ENCODE measurements at regions not wholly inside any gene's neighbourhood (a gene's known extent, or its start where the extent isn't known, plus 50 kb on each side); places are given as distances from the start of the nearest gene placed in this dataset.

- DNase-seq (no peak), ATAC-seq (no peak)
- Mint-ChIP-seq H3K27me3 (no peaks in the 10 kb centered on the region), H3K4me3 (no peak overlapping the region), H3K36me3 (ENCODE audit: low read depth) (no peaks in the 10 kb centered on the region), H3K27ac (no peak overlapping the region), H3K9me3 (ENCODE audit: low read depth) (peaks cover 8% of the 10 kb centered on the region), H3K4me1 (peaks cover 24% of the 10 kb centered on the region)
- ChIA-PET CTCF (no interaction called here), POLR2A (no interaction called here)
- intact Hi-C loops (cut with DNase I, micrococcal nuclease), result loop anchor here in 1 of 2 experiments (10.0 kb wide), 1 partner anchor 153 kb away; the partner anchor contains the start of gene IER5L
Observed at GRCh38 chr9:129327552-129328328, 149.7 kb upstream of the IER5L start.

DNA sequence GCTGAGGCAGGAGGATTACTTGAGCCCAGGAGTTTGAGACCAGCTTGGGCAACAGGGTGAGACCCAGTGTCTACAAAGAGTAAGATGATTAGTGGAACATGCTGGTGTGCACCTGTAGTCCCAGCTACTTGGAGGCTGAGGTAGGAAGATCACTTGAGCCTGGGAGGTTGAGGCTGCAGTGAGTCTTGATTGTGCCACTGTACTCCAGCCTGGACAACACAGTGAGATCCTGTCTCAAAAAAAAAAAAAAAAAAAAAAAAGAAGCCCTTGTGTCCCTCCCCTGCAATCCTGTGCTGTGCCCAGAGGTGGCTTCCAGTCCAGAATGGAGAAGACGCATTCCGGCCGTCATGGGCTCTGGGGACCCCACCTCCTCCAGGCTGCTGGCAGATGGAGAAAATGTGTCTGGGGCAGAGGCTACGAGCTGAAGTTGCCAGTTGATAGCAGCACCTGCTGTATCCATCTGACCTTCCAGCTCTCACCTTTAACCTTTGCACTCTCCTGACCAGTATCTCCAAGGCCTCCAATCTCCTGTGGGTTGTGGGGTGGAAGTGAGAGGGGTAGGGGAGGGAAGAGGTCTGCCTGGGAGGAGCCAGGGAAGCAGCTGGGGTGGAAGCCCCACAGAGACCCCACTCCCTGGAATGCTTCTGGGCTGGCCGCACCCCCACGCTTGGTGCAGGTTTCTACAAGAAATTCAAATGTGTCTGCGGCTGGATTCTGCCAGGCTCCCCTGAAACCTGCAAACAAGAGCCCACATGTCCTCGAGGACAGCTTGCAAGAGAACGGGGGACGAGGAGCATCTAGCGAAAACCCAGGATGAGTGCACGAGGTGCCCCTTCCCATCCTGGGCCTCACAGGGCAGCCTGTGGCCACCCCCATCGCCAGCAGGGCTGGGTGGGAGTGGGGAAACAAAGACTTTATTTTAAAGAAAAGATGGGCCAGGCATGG lies 148.3 kb upstream of the IER5L start:
- Mint-ChIP-seq H3K27me3 (no peaks in the 10 kb centered on the region), H3K27ac (no peak overlapping the region), H3K4me3 (no peak overlapping the region), H3K36me3 (ENCODE audit: low read depth) (no peaks in the 10 kb centered on the region), H3K4me1 (peaks cover 28% of the 10 kb centered on the region), H3K9me3 (ENCODE audit: low read depth) (peaks cover 8% of the 10 kb centered on the region)
- intact Hi-C loops (cut with DNase I, micrococcal nuclease), result loop anchor here in 1 of 2 experiments (10.0 kb wide), 1 partner anchor 152 kb away; the partner anchor contains the start of gene IER5L
- DNase-seq (no peak), ATAC-seq (no peak)
- POLR2A ChIA-PET, result no interaction called here
- CTCF ChIA-PET, result interaction anchor here (0.6 to 1.2 kb wide), 3 partner anchors 8 to 400 kb away, joined by 3 to 6 read pairs (median 3); no protein-coding TSS in a partner anchor

DNA sequence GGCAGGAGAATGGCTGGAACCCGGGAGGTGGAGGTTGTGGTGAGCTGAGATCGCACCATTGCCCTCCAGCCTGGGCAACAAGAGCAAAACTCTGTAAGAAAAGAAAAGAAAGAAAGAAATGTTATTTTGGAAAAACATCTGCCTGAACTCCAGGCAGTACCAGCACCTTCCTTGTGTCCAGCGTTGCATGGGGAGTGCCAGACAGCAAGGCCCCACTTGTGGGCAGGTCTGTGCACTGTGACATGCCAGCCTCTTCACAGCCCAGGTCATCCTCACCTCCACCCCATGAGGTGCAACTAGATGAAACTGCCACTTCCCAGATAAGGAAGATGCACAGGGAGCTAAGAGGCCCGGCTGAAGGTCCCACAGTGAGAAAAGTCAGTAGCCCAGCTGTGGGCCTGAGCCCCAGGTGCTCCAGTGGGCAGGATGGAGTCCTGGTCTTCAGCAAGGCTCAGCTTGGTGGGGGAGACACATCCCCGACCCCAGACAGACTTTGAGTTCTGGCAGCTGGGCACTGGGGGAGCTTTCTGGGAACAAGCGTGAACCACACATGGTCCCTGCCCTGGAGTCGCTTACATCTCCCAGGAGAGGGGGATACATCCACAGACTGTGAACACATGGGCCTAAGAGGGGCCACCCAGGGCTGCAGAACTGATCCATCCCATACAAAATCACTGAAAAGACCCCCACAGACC lies 146.9 kb upstream of the IER5L start:
- POLR2A ChIA-PET, result no interaction called here
- Mint-ChIP-seq H3K36me3 (ENCODE audit: low read depth) (no peaks in the 10 kb centered on the region), H3K4me1 (peaks cover 36% of the 10 kb centered on the region), H3K9me3 (ENCODE audit: low read depth) (no peaks in the 10 kb centered on the region), H3K27ac (no peak overlapping the region), H3K27me3 (no peaks in the 10 kb centered on the region), H3K4me3 (no peak overlapping the region)
- CTCF ChIA-PET, result interaction anchor here (0.6 to 1.6 kb wide), 4 partner anchors 10 to 399 kb away, joined by 3 to 6 read pairs (median 4); no protein-coding TSS in a partner anchor
- no peak for DNase-seq
- intact Hi-C loops (cut with DNase I, micrococcal nuclease), result loop anchor here (5.0 to 10.0 kb wide), 2 partner anchors 87 to 150 kb away; partner anchors contain the start of gene IER5L (in 1 of the 2)
- ATAC-seq, result no peak

DNA sequence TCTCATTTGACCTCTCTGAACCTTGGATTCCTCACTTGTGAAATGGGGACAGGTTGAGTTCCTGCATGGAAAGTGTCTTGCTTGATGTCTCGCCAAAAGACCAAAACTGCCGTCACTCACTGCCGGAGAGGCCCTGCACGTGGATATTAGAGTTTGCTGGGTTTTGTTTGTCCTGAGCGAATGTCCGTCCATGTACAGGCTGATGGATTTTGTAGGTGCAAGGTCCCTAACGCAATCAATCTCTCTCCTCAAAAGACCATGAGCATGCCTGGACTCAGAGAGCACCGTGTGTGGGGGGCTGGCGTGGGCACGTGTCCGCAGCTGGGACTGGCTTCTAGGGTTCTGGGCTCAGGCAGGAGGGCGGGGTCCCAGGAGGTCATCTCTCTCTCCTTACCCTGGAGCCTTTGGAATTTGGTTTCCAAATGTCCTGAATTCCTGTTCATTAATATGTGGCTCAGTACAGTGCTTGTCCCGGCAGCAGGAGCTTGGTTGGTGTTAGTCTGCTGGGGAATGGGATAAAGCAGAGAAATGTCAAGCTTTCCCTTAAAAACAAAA lies 146.0 kb upstream of the IER5L start:
- H3K4me3 Mint-ChIP-seq, result no peak overlapping the region
- ChIA-PET CTCF (interaction anchor here (0.6 to 1.6 kb wide), 4 partner anchors 207 to 302 kb away, joined by 3 to 5 read pairs (median 4); partner anchors contain the start of gene NTMT1), POLR2A (interaction anchor here (0.7 kb wide), 1 partner anchor 146 kb away, joined by 7 read pairs; the partner anchor contains the start of gene IER5L)
- ATAC-seq (no peak), DNase-seq (no peak)
- no peak overlapping the region for H3K27ac Mint-ChIP-seq
- no peaks in the 10 kb centered on the region for H3K27me3 Mint-ChIP-seq
- H3K4me1 Mint-ChIP-seq, result peaks cover 38% of the 10 kb centered on the region
- intact Hi-C loops (cut with DNase I, micrococcal nuclease), result loop anchor here (5.0 to 10.0 kb wide), 2 partner anchors 88 to 149 kb away; partner anchors contain the start of gene IER5L (in 1 of the 2)
- no peaks in the 10 kb centered on the region for H3K36me3 Mint-ChIP-seq (ENCODE audit: low read depth)
- H3K9me3 Mint-ChIP-seq (ENCODE audit: low read depth), result no peaks in the 10 kb centered on the region

- POLR2A ChIA-PET, result interaction anchor here (0.7 kb wide), 2 partner anchors 139 to 146 kb away, joined by 4 to 7 read pairs; partner anchors contain the start of gene IER5L
- intact Hi-C loops (cut with DNase I, micrococcal nuclease), result loop anchor here (5.0 to 10.0 kb wide), 2 partner anchors 89 to 149 kb away; partner anchors contain the start of gene IER5L (in 1 of the 2)
- Mint-ChIP-seq H3K27ac (peak overlapping the region; percentile 38), H3K27me3 (no peaks in the 10 kb centered on the region), H3K4me3 (no peak overlapping the region), H3K4me1 (peaks cover 32% of the 10 kb centered on the region), H3K9me3 (ENCODE audit: low read depth) (no peaks in the 10 kb centered on the region), H3K36me3 (ENCODE audit: low read depth) (no peaks in the 10 kb centered on the region)
- peak; percentile 10 for DNase-seq
- CTCF ChIA-PET, result interaction anchor here (0.8 to 1.3 kb wide), 3 partner anchors 149 to 302 kb away, joined by 3 to 5 read pairs (median 4); partner anchors contain the start of gene NTMT1
- ATAC-seq, result peak; percentile 37
Observed at GRCh38 chr9:129323376-129323998, 145.4 kb upstream of the IER5L start.

DNA sequence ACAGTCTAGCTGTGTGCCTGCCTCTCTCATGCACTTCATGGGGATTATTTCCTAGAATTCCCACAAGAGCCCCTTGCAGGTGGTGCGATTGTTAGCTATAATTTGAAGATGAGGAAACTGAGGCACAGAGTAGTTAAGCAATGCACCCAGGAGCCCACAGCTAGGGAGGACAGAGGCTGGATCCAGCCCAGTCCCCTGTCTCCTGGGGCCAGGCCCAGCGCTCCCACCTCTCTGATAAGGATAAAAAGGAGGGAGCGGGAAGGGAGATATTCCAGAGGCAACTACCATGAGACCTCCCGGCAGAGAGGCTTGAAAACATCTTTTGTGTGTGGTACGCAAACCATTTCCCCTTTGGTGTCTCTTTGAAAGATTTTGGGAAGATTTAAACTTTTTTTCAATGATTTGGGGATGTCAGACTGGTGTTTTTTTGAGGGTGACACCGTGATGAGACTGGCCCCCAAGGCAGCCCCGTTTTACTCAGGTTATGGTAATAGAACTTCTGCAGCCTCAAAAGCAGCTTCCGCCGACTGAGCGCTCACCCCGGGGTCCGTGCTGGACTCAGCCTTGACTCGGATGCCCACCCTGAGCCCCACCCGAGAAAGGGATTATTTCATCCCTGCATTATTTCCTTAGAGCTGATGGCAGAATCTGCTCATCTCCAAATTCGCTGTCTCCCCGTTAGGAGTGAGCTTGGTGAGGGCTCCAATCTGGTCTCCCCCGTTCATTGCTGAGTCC lies 144.7 kb upstream of the IER5L start:
- no peak overlapping the region for H3K4me3 Mint-ChIP-seq
- H3K36me3 Mint-ChIP-seq (ENCODE audit: low read depth), result no peaks in the 10 kb centered on the region
- peak overlapping the region; percentile 38 for H3K27ac Mint-ChIP-seq
- intact Hi-C loops (cut with DNase I, micrococcal nuclease), result loop anchor here (5.0 to 10.0 kb wide), 2 partner anchors 89 to 148 kb away; partner anchors contain the start of gene IER5L (in 1 of the 2)
- H3K9me3 Mint-ChIP-seq (ENCODE audit: low read depth), result no peaks in the 10 kb centered on the region
- no peaks in the 10 kb centered on the region for H3K27me3 Mint-ChIP-seq
- POLR2A ChIA-PET, result interaction anchor here (0.7 kb wide), 1 partner anchor 138 kb away, joined by 4 read pairs; no protein-coding TSS in a partner anchor
- CTCF ChIA-PET, result interaction anchor here (0.7 to 3.4 kb wide), 4 partner anchors 8 to 315 kb away, joined by 3 to 17 read pairs (median 4); no protein-coding TSS in a partner anchor
- DNase-seq (peak; percentile 1), ATAC-seq (no peak)
- peaks cover 27% of the 10 kb centered on the region for H3K4me1 Mint-ChIP-seq

DNA sequence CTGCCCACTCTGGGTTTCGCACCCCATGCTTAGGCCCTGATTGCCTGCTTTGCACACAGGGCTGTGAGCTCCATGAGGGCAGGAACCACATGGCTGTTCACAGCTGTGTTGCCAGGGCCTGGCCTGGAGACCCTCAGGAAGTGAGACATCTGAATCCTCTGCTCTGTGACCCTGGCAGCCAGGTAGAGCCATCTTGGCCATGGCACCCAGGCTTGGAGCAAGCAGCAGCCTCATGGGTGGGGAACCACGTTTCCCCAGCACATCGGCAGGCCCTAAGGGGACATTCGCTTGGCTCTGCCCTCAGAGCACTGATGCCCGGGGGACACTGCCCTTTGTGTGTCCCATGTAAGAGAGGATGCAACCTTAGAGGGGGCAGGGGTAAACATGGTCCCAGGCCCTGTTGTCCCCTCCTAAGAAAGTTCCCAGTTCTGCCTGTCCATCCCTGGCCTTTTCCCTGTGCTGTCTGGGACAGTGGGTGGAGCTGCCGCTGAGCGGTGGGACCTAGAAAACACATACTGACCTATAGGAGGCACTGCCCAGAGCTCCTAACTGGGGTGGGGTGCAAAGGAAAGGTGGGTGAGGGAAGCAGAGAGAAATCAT lies 144.1 kb upstream of the IER5L start:
- Mint-ChIP-seq H3K9me3 (ENCODE audit: low read depth) (no peaks in the 10 kb centered on the region), H3K4me3 (no peak overlapping the region), H3K4me1 (peaks cover 24% of the 10 kb centered on the region), H3K27me3 (no peaks in the 10 kb centered on the region), H3K27ac (no peak overlapping the region), H3K36me3 (ENCODE audit: low read depth) (no peaks in the 10 kb centered on the region)
- ATAC-seq, result no peak
- no peak for DNase-seq
- intact Hi-C loops (cut with DNase I, micrococcal nuclease), result loop anchor here (5.0 to 10.0 kb wide), 2 partner anchors 90 to 147 kb away; partner anchors contain the start of gene IER5L (in 1 of the 2)
- POLR2A ChIA-PET, result no interaction called here
- CTCF ChIA-PET, result interaction anchor here (0.7 to 3.4 kb wide), 3 partner anchors 8 to 315 kb away, joined by 3 to 17 read pairs (median 3); no protein-coding TSS in a partner anchor

DNA sequence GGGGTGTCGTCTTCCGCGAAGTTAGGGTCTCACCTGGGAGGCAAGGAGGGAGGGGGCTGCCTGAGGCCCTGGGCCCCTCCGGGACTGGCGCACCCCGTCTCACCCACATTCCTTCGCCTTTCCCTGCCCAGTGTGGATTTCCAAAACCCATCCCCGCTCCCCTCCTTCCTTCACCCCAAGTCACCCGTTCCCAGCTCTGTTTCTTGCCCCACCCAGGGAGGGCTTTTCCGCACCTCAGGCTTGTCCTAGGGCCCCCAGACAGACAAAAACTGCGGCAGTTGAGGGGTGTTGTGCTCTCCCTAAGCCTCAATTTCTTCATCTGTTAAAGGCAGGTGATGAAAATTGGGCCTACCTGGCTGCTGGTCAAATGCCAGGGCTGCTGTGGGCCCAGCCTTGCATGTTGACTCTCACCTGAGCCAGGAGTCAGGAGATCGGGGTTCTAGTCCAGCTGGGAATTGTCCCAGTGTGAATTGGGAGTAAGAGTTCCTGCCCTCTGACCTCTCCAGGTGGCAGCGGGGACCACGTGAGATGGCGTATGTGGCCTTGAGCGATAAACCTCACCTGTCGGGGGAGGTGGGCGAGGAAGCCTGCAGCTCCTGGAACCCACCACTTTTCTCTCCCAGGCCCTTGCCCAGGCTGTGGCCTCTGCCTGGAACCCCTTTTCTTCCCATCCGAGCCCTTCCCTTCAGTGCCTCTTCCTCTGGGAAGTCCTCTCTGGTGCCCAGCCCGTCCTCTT lies 143.4 kb upstream of the IER5L start:
- ChIA-PET CTCF (interaction anchor here (1.4 to 3.4 kb wide), 3 partner anchors 9 to 190 kb away, joined by 4 to 17 read pairs (median 9); no protein-coding TSS in a partner anchor), POLR2A (no interaction called here)
- Mint-ChIP-seq H3K4me1 (peaks cover 24% of the 10 kb centered on the region), H3K27ac (no peak overlapping the region), H3K36me3 (ENCODE audit: low read depth) (no peaks in the 10 kb centered on the region), H3K27me3 (no peaks in the 10 kb centered on the region), H3K9me3 (ENCODE audit: low read depth) (no peaks in the 10 kb centered on the region), H3K4me3 (peak overlapping the region; percentile 49)
- intact Hi-C loops (cut with DNase I, micrococcal nuclease), result loop anchor here (2.0 to 10.0 kb wide), 5 partner anchors 91 to 289 kb away; partner anchors contain the start of gene IER5L (in 1 of the 2)
- no peak for DNase-seq
- ATAC-seq, result no peak
